HG02943 (cell line): ENCODE measurements at regions not wholly inside any gene's neighbourhood (a gene's known extent, or its start where the extent isn't known, plus 50 kb on each side); places are given as distances from the start of the nearest gene placed in this dataset.

Experiments used
- ATAC-seq: cut with Tn5 transposase; IDR thresholded peaks from one replicate; pipeline ENCODE4 v1.9.1; 2021; ENCODE audit warnings: mild to moderate bottlenecking, low read depth, moderate library complexity; ENCODE audit not compliant: unreplicated experiment

- ATAC-seq: no peak
These were observed 587.3 kb downstream of the IGSF11 start for GRCh38 chr3:118447339-118447738.

- ATAC-seq: no peak
These were observed 567.8 kb downstream of the IGSF11 start for GRCh38 chr3:118466795-118467330.

GRCh38 chr3:118468801-118469200, 565.8 kb downstream of the IGSF11 start:
- no peak for ATAC-seq

- no peak for ATAC-seq
These were observed 562.1 kb downstream of the IGSF11 start for GRCh38 chr3:118472586-118472985.

- ATAC-seq: no peak
These were observed 561.3 kb downstream of the IGSF11 start for GRCh38 chr3:118473343-118473742.

- ATAC-seq: no peak
These were observed 557.6 kb downstream of the IGSF11 start for GRCh38 chr3:118476885-118477618.

- ATAC-seq: no peak
These were observed 556.9 kb downstream of the IGSF11 start for GRCh38 chr3:118477768-118478167.

- ATAC-seq: no peak
These were observed 555.9 kb downstream of the IGSF11 start for GRCh38 chr3:118478706-118479276.

- ATAC-seq: no peak
These were observed 555.3 kb downstream of the IGSF11 start for GRCh38 chr3:118479376-118479775.

- ATAC-seq: no peak
These were observed 554.4 kb downstream of the IGSF11 start for GRCh38 chr3:118480101-118480860.

- no peak for ATAC-seq
These were observed 549.0 kb downstream of the IGSF11 start for GRCh38 chr3:118485693-118486092.

- no peak for ATAC-seq
These were observed 546.9 kb downstream of the IGSF11 start for GRCh38 chr3:118487734-118488133.

GRCh38 chr3:118488732-118489131, 545.9 kb downstream of the IGSF11 start:
- ATAC-seq: no peak

GRCh38 chr3:118495206-118495605, 539.4 kb downstream of the IGSF11 start:
- no peak for ATAC-seq

- no peak for ATAC-seq
These were observed 537.4 kb downstream of the IGSF11 start for GRCh38 chr3:118497274-118497673.

GRCh38 chr3:118501152-118501551, 533.5 kb downstream of the IGSF11 start:
- no peak for ATAC-seq

GRCh38 chr3:118504906-118505305, 529.7 kb downstream of the IGSF11 start:
- ATAC-seq: no peak

GRCh38 chr3:118505784-118506183, 528.9 kb downstream of the IGSF11 start:
- no peak for ATAC-seq

- no peak for ATAC-seq
These were observed 523.2 kb downstream of the IGSF11 start for GRCh38 chr3:118511402-118511801.

- no peak for ATAC-seq
These were observed 522.3 kb downstream of the IGSF11 start for GRCh38 chr3:118512301-118512700.

- no peak for ATAC-seq
These were observed 509.6 kb downstream of the IGSF11 start for GRCh38 chr3:118525077-118525476.
